Mesodermal cell (in vitro differentiated cells): ENCODE measurements at regions not wholly inside any gene's neighbourhood (a gene's known extent, or its start where the extent isn't known, plus 50 kb on each side); places are given as distances from the start of the nearest gene placed in this dataset.
A peak's percentile ranks its signal among the peaks of the same experiment; 100 is the strongest.

Experiments
- H3K27ac ChIP-seq: 2 replicates; pipeline ENCODE4 v1.7.0; 2013; ENCODE audit warnings: mild to moderate bottlenecking, low read depth, low read length, moderate library complexity; ENCODE audit not compliant: severe bottlenecking
- H3K36me3 ChIP-seq: 2 replicates; pipeline ENCODE4 v1.7.1; 2013; ENCODE audit warnings: mild to moderate bottlenecking, low read length, moderate library complexity; ENCODE audit not compliant: control insufficient read depth, insufficient read depth
- H3K4me1 ChIP-seq: one replicate; pipeline ENCODE4 v1.7.1; 2013; ENCODE audit warnings: mild to moderate bottlenecking, low read length; ENCODE audit not compliant: insufficient read depth, control insufficient read depth, poor library complexity, severe bottlenecking
- H3K4me3 ChIP-seq: 2 replicates; pipeline ENCODE4 v1.7.0; 2013; ENCODE audit warnings: low read length, control low read depth, mild to moderate bottlenecking; ENCODE audit not compliant: insufficient read depth, poor library complexity, severe bottlenecking; ENCODE audit errors: extremely low read depth
- H3K9me3 ChIP-seq: 2 replicates; pipeline ENCODE4 v1.7.1; 2013; ENCODE audit warnings: mild to moderate bottlenecking, low read length, moderate library complexity; ENCODE audit not compliant: control insufficient read depth
- WGBS, 2 experiments: methylation state at CpG; one replicate each; pipeline ENCODE4 v1.1.5; 2013; ENCODE audit warnings: missing lambda C conversion rate in 2 of 2; ENCODE audit not compliant: insufficient coverage in 2 of 2; 5-methylcytosine and 5-hydroxymethylcytosine counted together

- WGBS, 2 experiments, result 40% methylated on average over 1 of the region's 4 CpGs; no CpG with 5 or more reads in 1 of the 2 experiments
- Histone ChIP-seq H3K9me3 (no peaks in the 10 kb centered on the region), H3K36me3 (no peaks in the 10 kb centered on the region), H3K4me1 (peaks cover 5% of the 10 kb centered on the region), H3K4me3 (no peak overlapping the region), H3K27ac (no peak overlapping the region)
These were observed 554.4 kb downstream of the IGSF11 start for GRCh38 chr3:118480101-118480860.

- Histone ChIP-seq H3K4me3 (no peak overlapping the region), H3K36me3 (no peaks in the 10 kb centered on the region)
These were observed 549.0 kb downstream of the IGSF11 start for GRCh38 chr3:118485693-118486092.

GRCh38 chr3:118487734-118488133 is 546.9 kb downstream of the IGSF11 start:
- WGBS, 2 experiments, result 100% methylated on average over 1 of the region's 2 CpGs; no CpG with 5 or more reads in 1 of the 2 experiments
- Histone ChIP-seq H3K9me3 (no peaks in the 10 kb centered on the region), H3K27ac (no peak overlapping the region), H3K4me1 (peaks cover 17% of the 10 kb centered on the region), H3K4me3 (no peak overlapping the region), H3K36me3 (no peaks in the 10 kb centered on the region)

More at GRCh38 chr3:118485693-118486092, 549.0 kb downstream of the IGSF11 start:
- Histone ChIP-seq H3K27ac (no peak overlapping the region), H3K9me3 (no peaks in the 10 kb centered on the region), H3K4me1 (peaks cover 17% of the 10 kb centered on the region)
- WGBS, 2 experiments, result 89 to 92% methylated on average over 2 to 5 of the region's 5 CpGs

GRCh38 chr3:118488732-118489131 is 545.9 kb downstream of the IGSF11 start:
- Histone ChIP-seq H3K27ac (peak overlapping the region; percentile 64), H3K36me3 (no peaks in the 10 kb centered on the region), H3K4me3 (no peak overlapping the region), H3K9me3 (no peaks in the 10 kb centered on the region), H3K4me1 (peaks cover 17% of the 10 kb centered on the region)
- 79 to 82% methylated on average over 2 of the region's 3 CpGs for WGBS, 2 experiments

GRCh38 chr3:118495206-118495605 is 539.4 kb downstream of the IGSF11 start:
- no peaks in the 10 kb centered on the region for H3K9me3 ChIP-seq
- no peak overlapping the region for H3K27ac ChIP-seq
- WGBS, 2 experiments, result 86 to 100% methylated on average over 1 of the region's 2 CpGs
- H3K36me3 ChIP-seq, result no peaks in the 10 kb centered on the region
- peaks cover 1% of the 10 kb centered on the region for H3K4me1 ChIP-seq
- H3K4me3 ChIP-seq, result no peak overlapping the region

GRCh38 chr3:118497274-118497673 is 537.4 kb downstream of the IGSF11 start:
- Histone ChIP-seq H3K4me1 (no peaks in the 10 kb centered on the region), H3K4me3 (no peak overlapping the region), H3K36me3 (no peaks in the 10 kb centered on the region), H3K9me3 (no peaks in the 10 kb centered on the region), H3K27ac (no peak overlapping the region)
- WGBS, 2 experiments, result 100% methylated on average over 1 of the region's 3 CpGs

- no peaks in the 10 kb centered on the region for H3K9me3 ChIP-seq
- 20 to 42% methylated on average over 1 of the region's 1 CpG for WGBS, 2 experiments
- H3K4me1 ChIP-seq, result peaks cover 4% of the 10 kb centered on the region
- H3K4me3 ChIP-seq, result no peak overlapping the region
- peak overlapping the region; percentile 43 for H3K27ac ChIP-seq
- no peaks in the 10 kb centered on the region for H3K36me3 ChIP-seq
These were observed 533.5 kb downstream of the IGSF11 start for GRCh38 chr3:118501152-118501551.

GRCh38 chr3:118504906-118505305 is 529.7 kb downstream of the IGSF11 start:
- WGBS, 2 experiments, result no CpG with 5 or more reads among the region's 1 CpG
- H3K9me3 ChIP-seq, result no peaks in the 10 kb centered on the region
- H3K4me3 ChIP-seq, result no peak overlapping the region
- peaks cover 4% of the 10 kb centered on the region for H3K4me1 ChIP-seq
- no peak overlapping the region for H3K27ac ChIP-seq
- H3K36me3 ChIP-seq, result no peaks in the 10 kb centered on the region

GRCh38 chr3:118505784-118506183 is 528.9 kb downstream of the IGSF11 start:
- Histone ChIP-seq H3K27ac (no peak overlapping the region), H3K9me3 (no peaks in the 10 kb centered on the region), H3K36me3 (no peaks in the 10 kb centered on the region), H3K4me3 (no peak overlapping the region), H3K4me1 (peaks cover 4% of the 10 kb centered on the region)
- WGBS, 2 experiments, result 78 to 100% methylated on average over 1 of the region's 2 CpGs

GRCh38 chr3:118511402-118511801 is 523.2 kb downstream of the IGSF11 start:
- Histone ChIP-seq H3K9me3 (no peaks in the 10 kb centered on the region), H3K4me3 (no peak overlapping the region), H3K27ac (no peak overlapping the region), H3K36me3 (no peaks in the 10 kb centered on the region), H3K4me1 (no peaks in the 10 kb centered on the region)

GRCh38 chr3:118512301-118512700 is 522.3 kb downstream of the IGSF11 start:
- no peaks in the 10 kb centered on the region for H3K36me3 ChIP-seq
- no peaks in the 10 kb centered on the region for H3K9me3 ChIP-seq
- H3K4me1 ChIP-seq, result no peaks in the 10 kb centered on the region
- no peak overlapping the region for H3K4me3 ChIP-seq
- no peak overlapping the region for H3K27ac ChIP-seq
- 100% methylated on average over 1 of the region's 2 CpGs; no CpG with 5 or more reads in 1 of the 2 experiments for WGBS, 2 experiments
